GM21447 (cell line): ENCODE measurements at regions not wholly inside any gene's neighbourhood (a gene's known extent, or its start where the extent isn't known, plus 50 kb on each side); places are given as distances from the start of the nearest gene placed in this dataset.

ENCODE experiments used
- ATAC-seq: cut with Tn5 transposase; IDR thresholded peaks from one replicate; pipeline ENCODE4 v1.9.1; 2021; ENCODE audit not compliant: unreplicated experiment

GRCh38 chr10:2867788-2868299, 199.5 kb upstream of the PFKP start:
- no peak for ATAC-seq

DNA sequence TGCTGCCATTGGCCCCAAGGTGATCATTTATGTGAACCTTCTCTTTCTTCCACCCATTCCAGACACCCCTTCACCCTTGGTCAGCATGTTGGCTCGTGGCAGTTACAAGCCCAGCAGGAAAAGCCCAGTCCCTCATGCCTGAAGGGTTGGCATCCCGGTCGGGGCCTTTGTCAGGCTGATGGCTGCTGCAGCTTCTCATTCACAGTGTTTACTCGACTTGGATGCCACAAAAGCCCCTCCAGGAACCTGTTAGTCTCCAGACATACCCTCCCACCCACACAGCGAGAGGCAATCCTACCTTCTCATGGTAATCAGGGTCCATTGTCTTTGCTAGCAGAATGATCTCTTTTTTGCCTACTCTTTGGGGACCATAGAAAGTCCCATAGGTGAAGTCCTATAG, 200.8 kb upstream of the PFKP start:
- no peak for ATAC-seq

- ATAC-seq: no peak
These were observed 205.6 kb upstream of the PFKP start for GRCh38 chr10:2861632-2862210.

- no peak for ATAC-seq
These were observed 208.9 kb upstream of the PFKP start for GRCh38 chr10:2858452-2858851.

DNA sequence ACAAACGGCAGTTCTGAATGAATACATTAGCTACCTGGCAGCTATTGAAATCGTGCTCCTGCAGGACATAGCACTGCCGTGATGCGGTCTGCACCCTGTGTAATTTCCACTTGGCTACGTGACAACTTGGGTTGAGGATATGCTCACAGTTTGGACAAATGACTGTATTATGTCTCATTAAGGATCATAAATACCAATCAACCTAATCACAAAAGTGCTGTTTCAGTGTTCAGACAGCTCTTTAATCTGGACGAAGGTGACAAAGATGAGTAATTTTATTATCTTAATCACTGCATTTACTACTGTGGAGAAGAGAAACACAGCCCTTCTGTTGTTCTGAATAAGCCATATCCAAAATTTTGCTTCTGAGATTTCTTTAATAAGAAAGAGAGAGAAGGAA, 210.8 kb upstream of the PFKP start:
- no peak for ATAC-seq

DNA sequence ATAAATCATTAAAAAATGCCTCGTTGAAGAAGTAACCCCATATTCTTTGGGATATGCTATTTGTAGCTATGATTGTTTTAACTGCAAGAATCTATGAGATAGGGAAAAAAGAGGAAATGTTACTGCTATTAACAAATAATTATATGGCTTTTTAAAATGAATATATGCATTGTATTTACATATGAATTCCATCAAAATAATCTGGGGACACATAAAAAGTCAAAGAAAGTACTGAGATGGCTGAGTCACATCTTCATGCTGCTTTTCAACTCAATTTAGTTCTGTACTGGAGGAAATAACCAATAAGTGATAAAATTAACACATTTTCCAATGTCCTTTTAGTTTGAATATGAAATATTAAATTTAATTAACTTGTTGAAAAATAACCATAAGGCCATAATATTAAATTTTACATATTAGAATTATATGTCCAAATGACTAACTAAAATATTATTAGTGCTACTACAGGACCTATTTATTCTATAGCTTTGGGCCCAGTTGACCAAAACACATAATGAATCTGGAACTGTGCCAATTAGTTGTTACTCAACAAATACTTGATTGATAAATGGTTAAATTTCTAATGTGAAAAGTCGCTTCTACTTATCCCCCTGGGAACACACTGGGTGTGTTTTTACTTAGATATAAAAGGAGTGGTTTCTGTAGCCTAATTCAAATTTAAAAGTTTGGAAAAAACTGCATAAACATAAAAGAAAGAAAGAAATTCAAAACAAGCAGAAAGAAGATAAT, 214.6 kb upstream of the PFKP start:
- no peak for ATAC-seq

DNA sequence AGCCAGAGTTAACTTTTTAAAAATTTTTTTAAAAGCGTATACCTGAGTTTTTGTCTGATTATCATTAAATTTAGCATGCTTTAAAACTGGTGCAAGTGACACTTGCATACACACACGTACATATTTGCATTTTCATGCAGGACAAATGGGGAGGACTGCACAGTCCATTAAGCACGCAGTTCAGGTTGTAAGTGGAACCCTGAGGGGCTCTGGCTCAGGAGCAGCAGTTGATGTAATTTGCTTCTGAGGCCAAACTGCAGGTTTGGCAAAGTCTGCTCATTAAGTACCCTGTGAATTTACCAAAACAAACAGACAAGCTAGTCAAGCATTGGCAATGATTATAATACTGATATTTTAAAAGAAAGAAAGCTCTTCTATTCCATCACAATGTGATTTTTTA, 215.8 kb upstream of the PFKP start:
- ATAC-seq: no peak

DNA sequence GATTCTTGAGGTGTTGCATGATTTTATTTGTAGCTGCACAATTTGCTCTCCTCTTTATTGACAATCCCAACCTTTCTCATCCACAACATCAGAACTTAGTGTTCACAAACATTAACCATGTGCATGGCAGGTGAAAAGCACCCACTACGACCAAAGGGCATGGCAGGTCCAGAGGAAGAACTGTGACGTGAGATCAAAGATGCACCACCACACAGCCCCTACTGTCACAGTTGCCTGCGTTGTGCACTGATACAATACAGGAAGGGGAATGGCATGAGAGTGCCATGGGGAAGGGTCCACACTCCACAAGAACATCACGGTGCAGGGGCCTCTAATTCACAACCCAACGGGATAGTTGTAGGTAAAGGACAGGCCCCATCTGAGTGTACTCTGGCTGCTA, 217.1 kb upstream of the PFKP start:
- ATAC-seq: no peak

GRCh38 chr10:2844925-2845324, 222.4 kb upstream of the PFKP start:
- ATAC-seq: no peak

GRCh38 chr10:2839081-2839725, 228.1 kb upstream of the PFKP start:
- ATAC-seq: no peak

DNA sequence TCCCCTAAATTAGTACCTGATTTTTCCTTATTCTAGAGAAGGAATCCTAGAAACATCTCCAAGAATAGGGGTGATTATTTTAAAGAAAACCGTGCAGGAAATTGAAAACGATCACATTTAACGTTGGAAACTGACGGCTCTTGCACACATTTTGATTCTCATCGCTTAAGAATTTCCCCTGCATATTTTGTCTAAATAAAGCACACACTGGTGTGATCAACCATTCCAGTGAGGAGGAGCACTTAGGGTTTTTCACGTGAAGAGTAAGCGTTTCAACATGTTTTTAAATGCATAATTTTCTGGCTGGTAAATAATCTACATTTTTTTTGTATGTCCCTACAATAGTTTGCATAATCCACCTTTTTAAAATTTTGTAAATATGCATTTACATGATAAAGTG, 229.7 kb upstream of the PFKP start:
- ATAC-seq: no peak

DNA sequence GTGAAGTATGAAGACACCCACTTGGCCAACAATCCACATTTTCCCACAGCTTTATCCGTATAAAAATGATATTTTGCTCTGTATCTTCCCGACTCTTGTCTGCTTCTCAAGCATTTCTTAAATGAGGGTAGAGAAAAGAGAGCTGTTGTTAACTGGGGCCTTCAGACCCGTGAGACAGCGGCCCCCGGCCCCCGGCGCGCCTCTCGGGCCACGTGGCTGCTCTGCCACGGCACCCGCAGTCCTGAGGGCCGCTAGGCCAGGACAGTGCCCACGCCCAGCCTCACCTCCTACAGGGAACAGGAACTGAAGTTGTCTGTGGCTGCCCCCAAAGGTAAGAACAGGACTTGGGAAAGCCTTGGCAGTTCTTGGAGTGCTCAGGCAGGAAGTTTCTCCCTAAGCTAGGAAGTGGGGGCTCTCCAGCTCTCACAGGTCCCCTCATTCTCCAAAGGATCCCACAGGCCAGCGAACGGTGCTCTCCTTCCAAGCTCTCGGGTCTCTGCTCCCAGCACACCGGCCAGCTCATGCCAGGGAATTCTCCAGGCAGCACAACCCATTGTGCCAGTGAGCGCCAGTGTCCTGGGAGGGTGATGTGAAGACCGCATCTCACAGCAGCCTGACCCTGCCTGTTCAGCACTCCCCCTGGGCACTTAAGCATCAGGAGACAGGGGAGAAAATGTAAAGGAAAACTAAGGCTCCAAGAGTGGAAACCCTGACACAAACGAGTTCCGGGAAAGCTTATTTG, 230.3 kb upstream of the PFKP start:
- no peak for ATAC-seq

- no peak for ATAC-seq
These were observed 233.1 kb upstream of the PFKP start for GRCh38 chr10:2834214-2834613.

- no peak for ATAC-seq
These were observed 235.8 kb upstream of the PFKP start for GRCh38 chr10:2831509-2831908.

GRCh38 chr10:2828741-2829140, 238.6 kb upstream of the PFKP start:
- no peak for ATAC-seq

- ATAC-seq: no peak
These were observed 240.7 kb upstream of the PFKP start for GRCh38 chr10:2826675-2827074.

GRCh38 chr10:2825841-2826240, 241.5 kb upstream of the PFKP start:
- no peak for ATAC-seq

- no peak for ATAC-seq
These were observed 249.3 kb upstream of the PFKP start for GRCh38 chr10:2817940-2818636.

DNA sequence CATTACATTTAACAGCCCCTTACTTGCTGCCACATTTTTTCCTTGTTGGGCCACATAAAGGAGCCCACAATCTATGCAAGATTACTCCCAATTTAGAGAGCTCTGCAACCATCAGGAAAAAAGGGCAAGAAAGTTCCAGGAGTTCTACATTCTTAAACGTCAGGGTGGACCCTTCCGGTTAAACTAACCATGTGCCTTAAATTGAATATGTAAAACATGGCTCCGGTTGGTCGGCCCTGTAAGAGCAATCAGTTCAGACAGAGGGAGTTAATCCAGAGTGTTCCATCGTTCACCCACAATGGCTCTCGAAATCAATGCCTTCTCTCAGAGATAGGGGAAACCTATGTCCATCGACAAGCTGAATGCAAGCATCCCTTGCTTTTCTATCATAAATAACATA, 253.7 kb upstream of the PFKP start:
- ATAC-seq: no peak

GRCh38 chr10:2813286-2813685, 254.1 kb upstream of the PFKP start:
- no peak for ATAC-seq

- ATAC-seq: no peak
These were observed 254.7 kb upstream of the PFKP start for GRCh38 chr10:2812631-2813030.
